ENCODE measurements at regions not wholly inside any gene's neighbourhood (a gene's known extent, or its start where the extent isn't known, plus 50 kb on each side); places are given as distances from the start of the nearest gene placed in this dataset.

DNA sequence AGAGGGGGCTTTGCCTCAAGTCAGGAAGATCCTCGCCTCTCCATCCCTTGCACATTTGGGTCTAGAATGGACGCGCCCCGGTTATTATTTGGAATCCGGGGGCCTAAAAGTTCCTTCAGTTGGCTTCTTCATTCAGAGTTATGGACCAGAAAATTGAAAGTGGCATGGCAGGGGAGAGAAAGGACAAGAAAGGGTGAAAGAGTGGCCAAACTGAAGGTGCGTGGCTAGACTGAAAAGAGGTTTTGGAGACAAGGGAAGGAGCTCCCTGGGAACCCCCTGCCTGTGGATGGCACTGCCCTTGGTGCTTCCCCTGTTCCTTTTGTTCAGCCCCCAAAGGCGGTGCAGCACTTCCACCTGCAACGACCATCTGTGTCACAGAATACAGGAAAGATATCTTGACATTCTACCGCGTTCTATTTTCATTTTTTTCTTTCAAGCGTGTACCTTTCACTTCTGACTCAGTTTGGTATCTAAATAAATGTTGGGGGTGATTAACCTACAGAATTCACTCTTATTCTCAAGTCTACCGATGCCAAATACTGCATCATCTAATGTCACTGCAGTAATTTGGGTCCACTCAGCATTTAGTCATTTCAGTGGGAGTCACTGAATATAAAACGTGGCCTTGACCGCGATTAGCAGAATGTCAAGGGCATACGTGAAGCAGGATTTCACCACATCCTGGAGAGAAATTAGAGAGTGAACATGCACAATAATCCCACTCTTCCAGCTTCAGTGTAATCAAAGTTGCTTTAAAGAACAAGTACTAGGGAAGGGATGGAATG lies 88.1 kb upstream of the ARHGAP32 start:
- Histone ChIP-seq H3K36me3 (ENCODE audit: control insufficient read depth, insufficient read depth, low read length) (no peaks in the 10 kb centered on the region), H3K27ac (ENCODE audit: low read length) (no peak overlapping the region), H3K4me1 (ENCODE audit: control insufficient read depth, insufficient read depth, low read length) (peaks cover 11% of the 10 kb centered on the region), H3K9me3 (replicated peaks; ENCODE audit: control insufficient read depth, low read depth, low read length) (no peaks in the 10 kb centered on the region), H3K4me3 (ENCODE audit: low read length) (peak overlapping the region; percentile 67), H3K27me3 (ENCODE audit: control insufficient read depth, insufficient read depth, low read length) (peaks cover 2% of the 10 kb centered on the region)
- 21% methylated on average over 5 of the region's 16 CpGs for WGBS (ENCODE audit: insufficient coverage)
- DNase-seq = no peak

DNA sequence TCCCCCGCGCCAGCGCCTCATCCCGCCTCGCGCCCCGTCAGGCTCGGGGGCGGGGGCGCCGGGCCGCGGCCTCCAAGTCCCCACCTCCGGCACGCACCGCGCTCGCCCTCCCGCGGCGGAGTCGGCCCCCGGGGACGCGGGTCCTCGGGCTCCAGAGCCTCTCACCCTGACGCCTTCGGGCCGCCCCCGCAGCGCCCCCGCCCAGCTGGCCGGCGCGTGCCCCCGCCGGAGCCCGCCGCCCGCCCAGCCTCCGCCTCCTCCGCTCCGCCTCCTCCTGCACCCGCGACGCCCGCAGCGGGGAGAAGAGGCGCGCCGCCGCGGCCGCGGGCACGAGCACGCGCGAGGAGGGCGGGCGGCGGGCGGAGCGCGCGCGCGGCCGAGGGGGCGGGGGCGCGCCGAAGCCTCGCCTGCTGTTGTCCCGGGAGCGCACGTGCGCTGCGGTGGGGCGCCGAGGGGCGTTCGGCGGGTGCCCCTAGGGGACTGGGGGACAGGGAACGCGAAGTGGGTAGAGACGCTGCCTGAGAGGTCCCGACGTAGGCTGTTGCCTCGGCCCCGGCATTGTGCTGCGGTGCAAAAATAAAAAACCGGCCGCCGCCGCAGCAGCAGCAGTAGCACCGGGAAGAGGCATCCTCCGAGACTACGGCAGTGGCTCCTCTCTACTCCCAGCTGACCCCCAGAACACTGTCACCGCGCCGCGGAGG lies 87.4 kb upstream of the ARHGAP32 start:
- Histone ChIP-seq H3K4me1 (ENCODE audit: control insufficient read depth, insufficient read depth, low read length) (peaks cover 11% of the 10 kb centered on the region), H3K4me3 (ENCODE audit: low read length) (peak overlapping the region; percentile 67), H3K36me3 (ENCODE audit: control insufficient read depth, insufficient read depth, low read length) (no peaks in the 10 kb centered on the region), H3K27ac (ENCODE audit: low read length) (peak overlapping the region; percentile 58), H3K27me3 (ENCODE audit: control insufficient read depth, insufficient read depth, low read length) (peaks cover 2% of the 10 kb centered on the region), H3K9me3 (replicated peaks; ENCODE audit: control insufficient read depth, low read depth, low read length) (no peaks in the 10 kb centered on the region)
- peak; percentile 94 for DNase-seq
- WGBS (ENCODE audit: insufficient coverage) = under 1% methylated on average over 96 of the region's 103 CpGs

DNA sequence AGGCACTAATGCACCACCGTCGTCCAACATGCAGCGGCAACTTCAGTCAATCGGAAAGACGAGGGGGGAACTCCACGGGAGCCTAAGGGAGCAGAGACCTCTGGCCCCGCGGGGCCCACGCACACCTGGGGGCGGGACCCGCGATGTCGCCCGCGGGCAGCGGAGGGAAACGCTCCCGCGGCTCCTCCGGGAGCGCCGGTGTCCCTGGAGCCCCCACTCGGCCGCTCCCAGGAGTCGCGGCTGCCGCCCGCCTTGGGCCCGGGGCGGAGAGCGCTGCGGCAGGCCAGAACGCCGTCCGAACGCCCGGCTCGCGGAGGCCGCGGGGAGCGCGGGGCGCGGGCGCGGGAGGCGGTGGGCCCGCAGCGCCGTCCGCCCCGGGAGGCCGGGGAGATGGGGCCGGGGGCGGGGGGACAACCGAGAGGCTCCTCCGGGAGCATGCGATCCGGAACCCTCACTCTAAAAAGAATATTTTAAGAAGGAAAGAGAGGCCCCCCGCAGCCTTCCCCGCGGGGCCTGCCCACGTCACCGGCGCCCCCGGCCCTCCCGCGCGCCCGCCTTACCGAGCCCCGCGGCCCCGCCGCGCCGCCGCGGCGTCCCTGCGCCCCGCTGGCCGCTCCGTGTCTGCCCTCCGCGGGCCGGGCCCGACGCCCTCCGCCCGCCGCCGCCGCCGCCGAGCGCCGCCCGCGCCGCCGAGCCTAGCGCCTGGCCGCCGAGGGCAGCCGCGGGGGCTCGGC lies 86.6 kb upstream of the ARHGAP32 start:
- Histone ChIP-seq H3K36me3 (ENCODE audit: control insufficient read depth, insufficient read depth, low read length) (no peaks in the 10 kb centered on the region), H3K4me1 (ENCODE audit: control insufficient read depth, insufficient read depth, low read length) (peaks cover 11% of the 10 kb centered on the region), H3K27me3 (ENCODE audit: control insufficient read depth, insufficient read depth, low read length) (peaks cover 2% of the 10 kb centered on the region), H3K4me3 (ENCODE audit: low read length) (peak overlapping the region; percentile 57), H3K27ac (ENCODE audit: low read length) (no peak overlapping the region), H3K9me3 (replicated peaks; ENCODE audit: control insufficient read depth, low read depth, low read length) (no peaks in the 10 kb centered on the region)
- WGBS (ENCODE audit: insufficient coverage) = under 1% methylated on average over 82 of the region's 109 CpGs
- peak; percentile 31 for DNase-seq

DNA sequence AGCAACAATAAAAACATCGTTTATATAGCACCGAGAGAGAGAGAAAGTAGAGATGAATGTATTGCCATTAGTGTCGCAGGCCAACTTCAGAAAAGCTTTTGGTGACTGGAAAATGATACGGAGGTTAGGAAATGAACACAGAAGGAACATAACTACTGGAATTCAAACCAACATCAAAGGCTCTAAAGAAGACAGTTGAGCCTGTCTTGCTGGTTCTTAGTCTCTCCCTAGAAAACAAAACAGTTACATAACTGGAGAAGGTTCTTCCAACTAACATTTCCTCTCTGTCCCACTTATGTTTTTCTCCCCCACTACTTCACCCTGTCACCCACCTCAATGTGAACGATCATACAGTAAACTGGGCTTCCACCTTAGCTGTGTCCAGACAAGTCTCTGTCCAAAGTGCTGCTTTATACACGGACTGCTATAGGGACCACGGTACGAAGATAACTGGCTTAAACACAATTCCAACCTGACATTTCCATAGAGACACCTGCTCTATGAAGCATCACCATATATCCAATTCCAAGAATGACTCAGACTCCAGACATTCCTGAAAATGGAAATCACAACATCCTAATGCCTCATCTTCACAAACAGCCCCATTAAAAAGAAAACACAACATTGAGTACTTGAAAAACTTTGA lies 85.2 kb upstream of the ARHGAP32 start:
- H3K36me3 ChIP-seq (ENCODE audit: control insufficient read depth, insufficient read depth, low read length) = no peaks in the 10 kb centered on the region
- H3K27ac ChIP-seq (ENCODE audit: low read length) = no peak overlapping the region
- peaks cover 2% of the 10 kb centered on the region for H3K27me3 ChIP-seq (ENCODE audit: control insufficient read depth, insufficient read depth, low read length)
- peak; percentile 43 for DNase-seq
- peaks cover 11% of the 10 kb centered on the region for H3K4me1 ChIP-seq (ENCODE audit: control insufficient read depth, insufficient read depth, low read length)
- H3K9me3 ChIP-seq (replicated peaks; ENCODE audit: control insufficient read depth, low read depth, low read length) = no peaks in the 10 kb centered on the region
- WGBS (ENCODE audit: insufficient coverage) = 18% methylated on average over 4 of the region's 8 CpGs
- H3K4me3 ChIP-seq (ENCODE audit: low read length) = no peak overlapping the region

DNA sequence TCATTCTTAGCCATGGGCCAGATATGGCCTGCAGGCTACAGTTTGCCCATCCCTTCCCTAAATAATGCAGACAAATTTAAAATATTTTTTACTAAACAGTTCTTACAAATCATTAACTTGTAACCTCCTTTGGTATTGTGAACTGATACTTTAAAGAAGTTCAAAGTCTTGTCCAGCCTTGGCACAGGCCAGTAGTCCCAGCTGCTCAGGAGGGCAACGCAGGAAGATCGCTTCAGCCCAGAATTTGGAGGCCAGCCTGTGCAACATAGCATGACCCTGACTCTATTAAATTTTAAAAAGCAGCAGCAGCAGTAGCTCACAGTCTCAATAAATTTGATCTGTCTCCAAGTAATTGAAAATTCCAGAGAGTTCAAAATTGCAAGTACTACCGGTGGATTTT lies 83.7 kb upstream of the ARHGAP32 start:
- H3K27me3 ChIP-seq (ENCODE audit: control insufficient read depth, insufficient read depth, low read length) = peaks cover 2% of the 10 kb centered on the region
- H3K36me3 ChIP-seq (ENCODE audit: control insufficient read depth, insufficient read depth, low read length) = no peaks in the 10 kb centered on the region
- WGBS (ENCODE audit: insufficient coverage) = 58% methylated on average over 2 of the region's 3 CpGs
- no peak overlapping the region for H3K27ac ChIP-seq (ENCODE audit: low read length)
- no peaks in the 10 kb centered on the region for H3K9me3 ChIP-seq (replicated peaks; ENCODE audit: control insufficient read depth, low read depth, low read length)
- H3K4me1 ChIP-seq (ENCODE audit: control insufficient read depth, insufficient read depth, low read length) = peaks cover 11% of the 10 kb centered on the region
- no peak overlapping the region for H3K4me3 ChIP-seq (ENCODE audit: low read length)
- DNase-seq = no peak

DNA sequence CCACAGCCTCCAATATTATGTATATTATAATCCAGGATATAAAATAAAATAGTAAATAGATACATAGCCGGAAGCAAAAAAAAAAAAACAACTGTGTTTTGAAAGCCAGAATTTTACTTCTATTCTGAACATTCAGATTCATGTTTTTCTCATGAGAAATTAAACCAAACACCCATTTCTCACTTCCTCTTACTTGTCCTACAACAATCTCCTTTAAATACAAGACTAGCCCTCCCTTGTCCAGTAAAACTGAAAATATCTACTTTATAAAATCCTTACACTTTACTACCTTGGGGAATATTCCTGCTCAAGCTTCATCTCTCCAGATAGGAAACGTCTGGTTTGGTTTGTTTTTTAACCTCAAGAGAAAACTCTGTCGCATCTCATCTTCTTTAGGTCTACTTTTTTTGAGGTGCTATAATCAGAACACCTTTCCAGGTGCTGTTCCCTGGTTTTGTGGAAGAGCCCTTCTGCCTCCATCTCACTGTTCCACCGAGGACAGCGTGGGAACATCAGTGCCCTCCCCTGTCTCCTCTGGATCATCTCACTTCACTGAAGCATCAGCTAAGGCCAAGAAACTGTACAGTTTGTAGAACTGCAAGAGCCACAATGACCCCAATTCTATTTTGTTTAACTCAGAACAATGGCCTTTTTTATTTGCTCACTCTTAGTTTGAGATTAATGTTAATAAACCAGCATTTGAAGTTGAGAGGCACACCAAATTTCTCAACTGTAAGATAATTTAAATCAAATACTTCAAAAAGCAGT lies 82.0 kb upstream of the ARHGAP32 start:
- Histone ChIP-seq H3K27me3 (ENCODE audit: control insufficient read depth, insufficient read depth, low read length) (no peaks in the 10 kb centered on the region), H3K4me1 (ENCODE audit: control insufficient read depth, insufficient read depth, low read length) (peaks cover 5% of the 10 kb centered on the region), H3K36me3 (ENCODE audit: control insufficient read depth, insufficient read depth, low read length) (no peaks in the 10 kb centered on the region), H3K9me3 (replicated peaks; ENCODE audit: control insufficient read depth, low read depth, low read length) (no peaks in the 10 kb centered on the region), H3K4me3 (ENCODE audit: low read length) (no peak overlapping the region), H3K27ac (ENCODE audit: low read length) (no peak overlapping the region)
- 70% methylated on average over 3 of the region's 5 CpGs for WGBS (ENCODE audit: insufficient coverage)
- no peak for DNase-seq

DNA sequence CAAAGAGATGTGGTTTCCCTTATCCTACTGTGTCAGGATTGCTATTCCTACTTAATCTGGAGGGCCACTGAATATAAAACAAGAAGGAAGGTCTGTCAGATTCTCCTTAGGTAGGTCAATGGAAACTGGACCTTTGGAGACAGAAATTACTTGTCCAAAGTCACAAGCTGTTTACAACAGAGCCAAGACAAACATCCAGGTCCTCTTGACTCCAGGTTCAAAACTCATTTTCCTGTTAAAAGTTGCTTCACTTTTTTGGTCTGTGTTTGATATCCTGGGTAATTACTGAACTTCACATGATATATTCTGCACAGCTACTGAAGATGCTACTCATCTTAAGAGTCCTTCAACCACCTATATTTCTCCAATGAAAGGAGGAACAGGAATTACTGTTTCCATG lies 81.2 kb upstream of the ARHGAP32 start:
- H3K27ac ChIP-seq (ENCODE audit: low read length) = no peak overlapping the region
- H3K4me3 ChIP-seq (ENCODE audit: low read length) = no peak overlapping the region
- no peak for DNase-seq
- peaks cover 3% of the 10 kb centered on the region for H3K4me1 ChIP-seq (ENCODE audit: control insufficient read depth, insufficient read depth, low read length)
- H3K27me3 ChIP-seq (ENCODE audit: control insufficient read depth, insufficient read depth, low read length) = no peaks in the 10 kb centered on the region
- no peaks in the 10 kb centered on the region for H3K36me3 ChIP-seq (ENCODE audit: control insufficient read depth, insufficient read depth, low read length)
- H3K9me3 ChIP-seq (replicated peaks; ENCODE audit: control insufficient read depth, low read depth, low read length) = no peaks in the 10 kb centered on the region

DNA sequence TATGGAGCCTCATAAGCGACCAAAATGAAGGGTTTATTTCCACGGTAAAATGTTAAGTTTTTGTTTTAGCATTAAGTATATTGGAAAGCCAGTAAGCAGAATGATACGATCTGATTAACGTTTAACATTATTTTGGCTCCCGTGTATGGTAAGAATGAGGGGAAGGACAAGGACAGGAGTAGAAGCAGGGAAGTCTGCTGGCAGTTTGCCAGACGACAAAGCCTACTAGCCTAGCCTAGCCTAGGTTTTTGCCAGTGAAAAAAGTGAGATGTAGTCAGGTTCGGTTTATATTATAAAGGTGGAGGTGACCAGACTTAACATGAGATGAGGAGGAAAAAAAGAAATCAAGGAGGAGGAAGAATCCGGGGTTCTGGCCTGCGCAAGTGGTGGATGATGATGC lies 78.9 kb upstream of the ARHGAP32 start:
- peaks cover 2% of the 10 kb centered on the region for H3K4me1 ChIP-seq (ENCODE audit: control insufficient read depth, insufficient read depth, low read length)
- H3K27ac ChIP-seq (ENCODE audit: low read length) = no peak overlapping the region
- no peaks in the 10 kb centered on the region for H3K36me3 ChIP-seq (ENCODE audit: control insufficient read depth, insufficient read depth, low read length)

DNA sequence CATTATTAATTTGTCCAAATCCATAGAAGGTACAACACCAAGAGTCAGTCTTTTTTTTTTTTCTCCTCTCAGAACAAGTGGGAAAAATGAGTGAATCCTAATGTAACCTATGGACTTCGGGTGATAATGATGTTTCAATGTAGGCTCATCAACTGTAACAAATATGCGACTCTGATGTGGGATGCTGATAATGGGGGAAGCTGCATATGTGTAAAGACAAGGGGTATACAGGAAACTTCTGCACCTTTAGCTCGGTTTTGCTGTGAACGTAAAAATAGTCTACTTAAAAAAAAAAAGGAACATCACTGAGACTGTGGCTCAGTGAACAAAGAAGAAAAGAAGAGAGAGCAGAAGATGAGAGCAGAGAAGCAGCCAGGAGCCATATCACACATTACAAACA lies 78.3 kb upstream of the ARHGAP32 start:
- WGBS (ENCODE audit: insufficient coverage) = no CpG with 5 or more reads among the region's 4 CpGs
- H3K4me1 ChIP-seq (ENCODE audit: control insufficient read depth, insufficient read depth, low read length) = no peaks in the 10 kb centered on the region
- H3K27ac ChIP-seq (ENCODE audit: low read length) = no peak overlapping the region
- no peaks in the 10 kb centered on the region for H3K9me3 ChIP-seq (replicated peaks; ENCODE audit: control insufficient read depth, low read depth, low read length)
- no peaks in the 10 kb centered on the region for H3K27me3 ChIP-seq (ENCODE audit: control insufficient read depth, insufficient read depth, low read length)
- no peak overlapping the region for H3K4me3 ChIP-seq (ENCODE audit: low read length)
- no peak for DNase-seq
- H3K36me3 ChIP-seq (ENCODE audit: control insufficient read depth, insufficient read depth, low read length) = no peaks in the 10 kb centered on the region

More for the DNA sequence above, 78.9 kb upstream of the ARHGAP32 start:
- H3K27me3 ChIP-seq (ENCODE audit: control insufficient read depth, insufficient read depth, low read length) = no peaks in the 10 kb centered on the region
- WGBS (ENCODE audit: insufficient coverage) = 85% methylated on average over 9 of the region's 9 CpGs
- H3K4me3 ChIP-seq (ENCODE audit: low read length) = no peak overlapping the region
- DNase-seq = no peak
- no peaks in the 10 kb centered on the region for H3K9me3 ChIP-seq (replicated peaks; ENCODE audit: control insufficient read depth, low read depth, low read length)
